GM19238 (cell line): ENCODE measurements at regions not wholly inside any gene's neighbourhood (a gene's known extent, or its start where the extent isn't known, plus 50 kb on each side); places are given as distances from the start of the nearest gene placed in this dataset.

ENCODE experiments used
- DNase-seq: peaks from one replicate; pipeline ENCODE4 v3.0.0; 2011; ENCODE audit warnings: low spot score; ENCODE audit not compliant: insufficient read length

- no peak for DNase-seq
These were observed 888.8 kb downstream of the SLITRK6 start for GRCh38 chr13:84910423-84910822.

DNA sequence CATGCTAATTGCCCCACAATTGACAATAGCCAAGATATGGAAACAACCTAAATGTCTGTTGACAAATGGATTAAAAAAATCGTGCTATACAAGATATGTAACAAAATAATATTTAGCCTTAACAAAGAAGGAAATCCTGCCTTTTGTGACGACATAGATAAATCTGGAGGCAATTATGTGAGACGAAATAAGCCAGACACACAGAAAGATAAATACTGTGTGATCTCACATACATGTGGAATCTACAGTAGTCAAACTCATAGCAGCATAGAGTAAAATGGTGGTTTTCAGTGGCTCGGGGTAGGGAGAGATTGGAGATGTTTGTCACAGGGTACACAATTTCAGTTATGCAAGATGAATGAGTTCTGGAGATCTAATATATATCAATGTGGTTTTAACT lies 895.8 kb downstream of the SLITRK6 start:
- no peak for DNase-seq

DNA sequence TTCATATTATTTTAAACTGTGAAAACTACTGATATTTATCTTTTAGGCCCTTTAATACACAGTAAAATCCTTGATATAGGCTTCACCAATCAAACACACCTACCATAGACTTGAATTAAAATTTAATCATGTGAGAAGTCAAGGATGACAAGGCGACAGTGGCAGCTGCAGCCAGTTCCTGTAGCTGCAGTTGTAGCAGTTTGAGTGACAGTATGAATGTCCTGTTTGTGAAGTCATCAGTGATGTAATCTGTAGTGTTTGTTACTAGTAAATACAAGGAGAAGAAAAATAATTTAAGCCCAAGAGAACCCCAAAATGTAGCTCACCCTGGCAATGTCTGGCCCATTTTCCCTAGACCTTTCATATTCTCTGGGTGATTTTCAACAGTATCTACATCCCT lies 897.0 kb downstream of the SLITRK6 start:
- no peak for DNase-seq

GRCh38 chr13:84896128-84896527 lies 903.1 kb downstream of the SLITRK6 start:
- peak; percentile 1 for DNase-seq

- DNase-seq = no peak
These were observed 904.5 kb downstream of the SLITRK6 start for GRCh38 chr13:84894749-84895148.

DNA sequence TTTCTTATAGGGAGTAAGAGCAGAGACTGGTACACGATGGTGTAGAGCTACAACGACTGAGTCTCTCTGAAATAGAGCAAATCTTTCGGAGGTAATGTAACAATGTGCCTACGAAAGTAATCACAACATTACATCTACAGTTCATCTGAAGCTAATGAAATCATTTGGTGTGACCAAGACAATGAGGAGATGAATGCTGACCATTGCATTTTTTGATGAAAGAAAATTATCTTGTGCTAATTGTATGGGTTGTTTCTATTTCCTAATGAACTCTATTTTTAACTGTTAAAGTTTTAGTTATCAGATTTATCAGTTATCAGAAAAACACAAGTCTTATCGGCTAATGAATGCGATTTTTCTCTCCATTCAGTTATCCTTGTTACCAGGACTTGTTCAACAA lies 913.4 kb downstream of the SLITRK6 start:
- no peak for DNase-seq

DNA sequence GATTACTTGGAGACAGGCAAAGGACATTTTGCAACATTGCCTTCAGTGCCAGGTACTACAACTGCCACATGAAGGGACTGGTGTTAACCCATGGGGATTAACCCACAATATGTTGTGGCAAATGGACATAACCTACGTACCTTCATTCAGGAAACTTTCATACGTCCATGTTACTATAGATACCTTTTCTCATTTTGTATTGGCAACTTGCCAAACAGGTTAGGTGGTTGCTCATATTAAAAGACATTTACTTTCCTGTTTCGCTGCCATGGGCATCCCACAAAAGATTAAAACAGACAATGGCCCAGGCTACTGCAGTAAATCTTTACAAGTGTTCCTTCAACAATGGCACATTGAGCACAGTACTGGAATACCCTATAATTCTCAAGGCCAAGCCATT lies 925.3 kb downstream of the SLITRK6 start:
- no peak for DNase-seq

DNA sequence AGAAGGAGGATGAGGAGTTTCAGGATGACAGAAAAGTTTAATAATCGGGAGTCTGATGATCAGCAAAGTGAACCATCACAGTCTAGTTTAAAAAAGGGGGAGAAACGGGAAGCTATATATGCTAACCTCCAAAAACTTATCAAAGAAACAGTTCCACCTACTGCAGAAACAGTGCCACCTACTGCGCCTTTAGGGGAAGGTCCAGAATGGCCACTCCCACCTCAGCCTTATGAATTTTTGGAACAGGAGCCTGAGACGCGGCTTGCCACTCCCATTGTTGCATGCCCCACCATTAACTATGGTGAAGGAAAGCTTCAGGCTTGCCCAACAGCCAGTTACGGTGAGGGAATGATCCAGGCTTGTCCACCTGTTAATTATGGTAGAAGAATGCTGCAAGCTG lies 929.0 kb downstream of the SLITRK6 start:
- DNase-seq = no peak

DNA sequence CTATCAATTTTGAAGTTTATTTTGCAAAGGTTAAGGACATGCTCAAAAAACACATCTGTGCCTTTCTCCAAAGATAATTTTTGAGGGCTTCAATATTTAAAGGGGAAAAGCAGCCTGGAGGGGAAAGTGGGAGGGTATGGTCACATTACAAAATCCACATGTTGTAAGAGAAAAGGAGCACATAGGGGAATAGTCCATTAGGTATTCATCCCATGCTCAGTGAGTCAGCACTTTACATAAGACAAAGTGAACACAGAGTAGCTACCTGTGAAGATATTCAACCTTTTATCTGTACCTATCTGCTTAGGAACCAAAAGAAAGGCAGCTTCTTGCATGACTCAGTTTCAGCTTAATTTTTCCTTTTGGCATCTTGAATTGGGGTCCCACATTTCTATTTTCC lies 932.0 kb downstream of the SLITRK6 start:
- no peak for DNase-seq

DNA sequence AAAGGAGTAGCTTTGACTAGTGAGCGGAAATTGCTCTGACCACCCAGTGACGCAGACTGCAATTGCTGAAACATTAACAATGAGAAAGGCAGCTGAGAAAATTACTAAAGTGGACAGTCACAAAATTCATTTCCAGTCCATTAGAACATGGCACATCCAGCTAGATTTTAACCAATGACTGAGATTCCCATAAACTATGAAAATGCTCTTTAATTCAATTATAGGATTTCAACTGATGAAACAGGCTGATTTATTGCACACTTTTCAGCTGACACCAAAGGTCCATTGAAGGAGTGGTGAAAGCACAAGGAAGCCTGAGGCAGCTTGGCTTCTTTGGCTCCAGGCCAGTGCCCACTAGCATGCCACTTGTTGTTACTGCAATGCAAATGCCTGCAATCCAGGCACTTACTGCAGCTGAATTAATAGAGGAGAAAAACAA lies 933.4 kb downstream of the SLITRK6 start:
- no peak for DNase-seq

DNA sequence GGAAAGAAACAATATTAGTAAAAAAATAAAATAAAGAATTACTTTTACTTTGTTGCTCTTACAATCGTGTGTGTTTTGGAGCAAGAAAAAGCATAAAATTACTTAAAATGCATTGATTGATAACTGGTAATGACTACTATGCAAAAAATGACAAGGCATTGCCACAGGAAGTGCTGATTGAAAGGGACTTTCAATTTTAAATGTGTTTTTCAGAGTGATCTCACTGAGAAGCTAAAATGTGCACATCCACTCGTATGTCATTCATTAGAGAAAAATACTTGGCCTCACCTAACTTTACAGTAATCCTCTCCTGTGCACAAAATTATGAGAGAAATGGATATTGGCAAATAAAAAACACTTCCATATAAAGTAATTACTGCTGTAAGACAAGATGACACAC lies 934.9 kb downstream of the SLITRK6 start:
- no peak for DNase-seq

GRCh38 chr13:84847107-84847506 lies 952.1 kb downstream of the SLITRK6 start:
- no peak for DNase-seq

DNA sequence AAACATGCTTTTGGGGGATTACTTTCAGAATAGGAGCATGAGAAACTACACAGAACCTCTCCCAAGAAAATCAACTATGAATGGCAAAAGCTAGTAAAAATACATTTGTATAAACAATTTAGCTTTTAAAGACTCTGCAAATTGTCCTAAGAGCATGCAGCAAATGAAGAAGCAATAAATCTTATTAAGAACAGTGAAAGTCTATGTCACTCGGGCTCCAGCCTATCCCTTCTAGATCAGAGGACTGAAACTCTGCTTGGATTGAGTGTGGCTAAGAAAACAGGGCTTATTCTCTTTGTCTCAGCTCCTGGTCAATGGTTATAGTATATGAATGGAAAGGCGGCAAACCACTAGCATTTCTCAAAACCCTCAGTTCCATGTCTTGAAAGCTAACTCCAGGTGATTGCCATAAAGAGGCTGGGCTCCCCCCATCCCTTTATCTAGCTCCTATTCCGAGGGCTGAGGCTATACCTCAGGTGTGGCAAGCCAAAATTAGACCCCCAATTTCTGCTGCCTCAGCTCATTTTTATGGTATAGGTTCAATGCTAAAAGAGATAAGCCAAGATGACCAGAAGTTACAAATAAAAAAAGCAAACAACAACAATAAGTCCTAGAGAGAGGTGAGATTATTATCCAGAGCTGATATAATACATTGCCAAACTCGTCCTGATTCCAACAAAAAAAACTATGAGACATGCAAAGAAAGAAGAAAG lies 953.2 kb downstream of the SLITRK6 start:
- DNase-seq = no peak

DNA sequence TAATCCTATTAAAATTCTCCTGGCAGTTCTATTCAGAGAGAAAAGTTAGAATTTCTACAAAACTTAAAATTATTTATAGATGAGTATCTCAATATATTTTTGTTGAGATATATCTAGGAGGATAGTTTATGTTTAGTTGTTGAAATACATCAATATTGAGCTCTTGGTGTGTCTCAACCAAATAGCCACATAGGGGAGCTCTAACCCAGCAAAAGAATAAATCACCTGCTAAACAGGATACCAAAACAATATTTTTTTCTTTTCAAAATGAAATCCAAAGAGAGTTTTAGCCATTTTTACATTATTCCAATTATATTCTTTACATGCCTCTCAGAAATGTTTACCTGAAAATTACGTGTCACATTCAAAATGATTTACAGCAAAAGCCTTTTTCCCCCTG lies 954.7 kb downstream of the SLITRK6 start:
- DNase-seq = no peak

DNA sequence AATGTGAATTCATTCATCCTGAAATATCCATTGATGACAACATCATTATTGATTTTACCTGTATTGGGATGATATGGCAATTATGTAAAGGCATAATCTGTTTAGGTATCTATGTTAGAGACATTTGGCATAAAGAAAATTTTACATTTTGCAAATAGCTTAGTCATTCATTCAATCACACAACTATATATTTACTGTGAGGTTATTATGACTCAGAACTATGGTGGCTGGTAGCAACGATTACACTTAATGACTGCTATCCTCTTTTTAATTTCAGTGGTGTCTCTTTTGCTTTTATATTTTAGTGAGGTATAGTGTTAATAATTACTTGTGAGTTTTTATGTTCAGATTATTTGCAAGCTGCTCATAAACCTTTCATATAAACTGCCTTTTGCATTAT lies 955.9 kb downstream of the SLITRK6 start:
- no peak for DNase-seq

- no peak for DNase-seq
These were observed 951.9 kb upstream of the SLITRK1 start for GRCh38 chr13:84834201-84834600.

- no peak for DNase-seq
These were observed 949.7 kb upstream of the SLITRK1 start for GRCh38 chr13:84831666-84832657.

- DNase-seq = no peak
These were observed 941.3 kb upstream of the SLITRK1 start for GRCh38 chr13:84823528-84823927.

DNA sequence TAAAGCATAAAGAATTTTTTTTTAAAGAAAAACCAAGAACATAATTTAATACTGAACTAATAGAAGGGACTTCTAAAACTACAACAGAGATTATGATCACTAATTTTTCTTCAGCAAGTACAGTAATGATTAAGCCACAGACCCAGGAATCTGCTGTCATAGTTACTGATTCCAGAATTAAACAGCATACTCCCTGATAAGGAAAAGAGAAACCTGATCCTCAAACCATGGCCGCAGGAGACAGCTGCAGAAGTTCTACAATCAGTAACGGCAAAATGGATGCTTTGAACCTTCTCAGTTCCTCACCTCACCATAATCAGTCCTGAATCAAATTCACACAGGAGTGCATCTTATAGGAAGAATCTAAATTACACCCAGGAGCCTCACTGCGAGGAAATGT lies 939.0 kb upstream of the SLITRK1 start:
- DNase-seq = no peak

- DNase-seq = no peak
These were observed 934.4 kb upstream of the SLITRK1 start for GRCh38 chr13:84816567-84817105.

DNA sequence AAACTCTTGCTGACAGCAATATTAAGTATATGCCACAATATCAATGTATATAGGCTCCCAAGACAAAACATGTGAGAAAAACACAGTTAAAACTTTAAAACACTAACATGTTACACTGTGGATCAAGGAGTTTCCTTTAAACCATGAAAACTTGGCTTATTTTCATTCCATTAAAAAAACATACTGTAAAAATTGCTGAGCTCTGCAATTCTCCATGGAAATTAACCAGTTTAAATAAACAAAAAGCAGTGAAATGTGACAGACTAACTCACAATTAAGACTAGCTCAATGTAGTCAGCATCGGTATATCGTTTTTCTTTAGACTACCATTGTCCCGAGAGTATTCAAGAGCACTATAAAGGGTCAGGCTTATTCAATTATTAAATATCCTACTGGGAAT lies 930.5 kb upstream of the SLITRK1 start:
- no peak for DNase-seq

DNA sequence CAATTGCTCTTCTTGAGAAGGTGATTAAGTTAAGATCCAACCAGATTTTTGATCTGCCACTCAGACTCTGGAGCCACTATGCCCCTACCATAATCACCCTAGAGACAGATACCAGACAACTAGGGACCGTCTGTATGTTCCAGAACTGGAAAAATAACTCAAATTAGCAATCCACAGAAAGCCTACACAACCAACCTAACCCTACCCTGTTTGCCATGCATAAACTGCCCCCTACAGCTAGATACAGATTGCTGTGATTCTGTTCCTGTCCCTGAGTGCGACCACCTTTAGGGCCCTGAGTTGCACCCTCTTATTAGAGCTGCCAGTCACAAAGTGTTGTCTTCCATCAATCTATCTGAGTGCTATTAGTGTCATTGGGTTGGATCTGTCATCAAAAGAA lies 929.8 kb upstream of the SLITRK1 start:
- DNase-seq = no peak
